ENCODE measurements at regions not wholly inside any gene's neighbourhood (a gene's known extent, or its start where the extent isn't known, plus 50 kb on each side); places are given as distances from the start of the nearest gene placed in this dataset.

DNA sequence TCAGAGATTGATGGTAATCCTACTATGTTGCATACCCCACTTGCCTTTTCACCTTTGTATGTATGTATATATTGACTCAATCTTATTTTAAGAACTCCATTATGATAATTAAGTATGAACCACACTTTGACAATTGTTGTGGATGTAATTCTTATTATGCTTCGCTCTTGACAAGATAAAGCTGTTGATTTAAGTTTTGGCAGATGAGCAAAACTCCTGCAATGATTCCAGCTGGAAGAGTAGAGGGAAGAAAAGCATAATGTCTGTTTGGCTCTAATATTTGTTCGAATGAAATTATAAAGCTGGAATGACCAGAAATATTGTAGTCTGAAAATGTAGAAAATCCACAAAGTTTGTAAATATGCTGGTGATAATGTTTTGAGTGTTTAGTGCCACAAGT lies 83.8 kb upstream of the AKR1E2 start:
- H3K4me2 ChIP-seq (ENCODE audit: low read depth, low read length, poor library complexity, severe bottlenecking) = no peak overlapping the region
- no peak overlapping the region for H2AFZ ChIP-seq (ENCODE audit: low read depth, low read length, severe bottlenecking)
- H4K20me1 ChIP-seq (ENCODE audit: low read depth, low read length) = no peaks in the 10 kb centered on the region
- H3K4me3 ChIP-seq (ENCODE audit: insufficient read depth, low read length, poor library complexity, severe bottlenecking) = no peak overlapping the region
- H3K9me3 ChIP-seq (ENCODE audit: insufficient read depth, low read length) = no peaks in the 10 kb centered on the region
- no peak overlapping the region for H3K27ac ChIP-seq (ENCODE audit: low read depth, low read length)
- H3K27me3 ChIP-seq (ENCODE audit: low read length) = no peaks in the 10 kb centered on the region
- H3K9ac ChIP-seq (ENCODE audit: low read length) = no peak overlapping the region
- H3K79me2 ChIP-seq (ENCODE audit: insufficient read depth, low read length) = no peaks in the 10 kb centered on the region
- H3F3A ChIP-seq (ENCODE audit: insufficient read depth) = no peaks in the 10 kb centered on the region
- no peaks in the 10 kb centered on the region for H3K9me2 ChIP-seq (replicated peaks; ENCODE audit: insufficient read depth, low read length)
- TF ChIP-seq EZH2phosphoT487 (conservative IDR thresholded peaks at IDR 0.05; ENCODE audit: low read length) = no peak
- no peak for TF ChIP-seq CTCF (IDR thresholded peaks at IDR 0.05; ENCODE audit: insufficient read depth, low read length, poor library complexity, severe bottlenecking)
- H3K36me3 ChIP-seq (ENCODE audit: low read length) = no peaks in the 10 kb centered on the region

DNA sequence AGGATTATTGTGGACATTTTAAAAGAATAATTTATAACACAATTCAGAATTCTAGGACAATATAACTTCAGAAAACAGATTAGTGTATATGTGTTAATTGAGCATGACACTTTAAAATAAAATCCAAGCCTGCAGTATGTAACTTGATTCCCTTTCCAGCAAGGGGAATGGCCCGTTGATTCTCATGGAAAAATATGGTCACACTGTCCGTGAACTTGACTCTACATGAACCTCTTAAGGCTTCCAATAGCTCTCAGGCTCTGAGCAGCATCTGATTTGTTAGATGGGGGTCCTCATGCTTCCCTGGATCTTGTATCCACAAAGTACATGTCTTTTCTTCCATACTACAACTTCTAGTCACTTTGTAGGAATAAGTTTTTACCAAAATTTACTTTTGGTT lies 85.5 kb upstream of the AKR1E2 start:
- Histone ChIP-seq H3K27ac (ENCODE audit: low read depth, low read length) (no peak overlapping the region), H3K9me3 (ENCODE audit: insufficient read depth, low read length) (no peaks in the 10 kb centered on the region), H3K27me3 (ENCODE audit: low read length) (no peaks in the 10 kb centered on the region), H3F3A (ENCODE audit: insufficient read depth) (no peaks in the 10 kb centered on the region), H3K9ac (ENCODE audit: low read length) (no peak overlapping the region), H3K9me2 (replicated peaks; ENCODE audit: insufficient read depth, low read length) (no peaks in the 10 kb centered on the region), H3K4me3 (ENCODE audit: insufficient read depth, low read length, poor library complexity, severe bottlenecking) (no peak overlapping the region), H2AFZ (ENCODE audit: low read depth, low read length, severe bottlenecking) (no peak overlapping the region), H3K79me2 (ENCODE audit: insufficient read depth, low read length) (no peaks in the 10 kb centered on the region), H3K36me3 (ENCODE audit: low read length) (no peaks in the 10 kb centered on the region), H4K20me1 (ENCODE audit: low read depth, low read length) (no peaks in the 10 kb centered on the region), H3K4me2 (ENCODE audit: low read depth, low read length, poor library complexity, severe bottlenecking) (no peak overlapping the region)
- TF ChIP-seq EZH2phosphoT487 (conservative IDR thresholded peaks at IDR 0.05; ENCODE audit: low read length) (no peak), CTCF (IDR thresholded peaks at IDR 0.05; ENCODE audit: insufficient read depth, low read length, poor library complexity, severe bottlenecking) (no peak)

- no peaks in the 10 kb centered on the region for H3K9me3 ChIP-seq (ENCODE audit: insufficient read depth, low read length)
- H3K4me3 ChIP-seq (ENCODE audit: insufficient read depth, low read length, poor library complexity, severe bottlenecking) = no peak overlapping the region
- no peaks in the 10 kb centered on the region for H3K9me2 ChIP-seq (replicated peaks; ENCODE audit: insufficient read depth, low read length)
- H3F3A ChIP-seq (ENCODE audit: insufficient read depth) = no peaks in the 10 kb centered on the region
- H3K4me2 ChIP-seq (ENCODE audit: low read depth, low read length, poor library complexity, severe bottlenecking) = no peak overlapping the region
- H3K27ac ChIP-seq (ENCODE audit: low read depth, low read length) = no peak overlapping the region
- no peaks in the 10 kb centered on the region for H3K36me3 ChIP-seq (ENCODE audit: low read length)
- no peak overlapping the region for H2AFZ ChIP-seq (ENCODE audit: low read depth, low read length, severe bottlenecking)
- H3K79me2 ChIP-seq (ENCODE audit: insufficient read depth, low read length) = no peaks in the 10 kb centered on the region
- no peaks in the 10 kb centered on the region for H4K20me1 ChIP-seq (ENCODE audit: low read depth, low read length)
- no peak overlapping the region for H3K9ac ChIP-seq (ENCODE audit: low read length)
- TF ChIP-seq CTCF (IDR thresholded peaks at IDR 0.05; ENCODE audit: insufficient read depth, low read length, poor library complexity, severe bottlenecking) = no peak
- no peak for TF ChIP-seq EZH2phosphoT487 (conservative IDR thresholded peaks at IDR 0.05; ENCODE audit: low read length)
- H3K27me3 ChIP-seq (ENCODE audit: low read length) = no peaks in the 10 kb centered on the region
These were observed 89.4 kb upstream of the AKR1E2 start for GRCh38 chr10:4736608-4737007.

DNA sequence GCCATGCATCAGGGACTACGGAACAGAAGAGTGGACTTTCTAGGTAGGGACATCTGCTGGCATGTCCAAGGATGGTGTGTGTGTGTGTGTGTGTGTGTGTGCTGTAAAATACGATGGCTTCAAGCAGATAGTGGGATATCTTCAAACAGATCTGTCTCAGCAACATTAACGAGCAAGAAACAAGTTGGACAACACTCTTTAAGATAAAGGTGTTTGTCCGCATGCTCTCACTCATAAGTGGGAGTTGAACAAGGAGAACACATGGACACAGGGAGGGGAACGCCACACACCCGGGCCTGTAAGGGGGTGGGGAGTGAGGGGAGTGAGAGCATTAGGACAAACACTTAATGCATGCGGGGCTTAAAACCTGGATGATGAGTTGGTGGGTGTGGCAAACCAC lies 89.8 kb upstream of the AKR1E2 start:
- no peak for TF ChIP-seq EZH2phosphoT487 (conservative IDR thresholded peaks at IDR 0.05; ENCODE audit: low read length)
- no peak for TF ChIP-seq CTCF (IDR thresholded peaks at IDR 0.05; ENCODE audit: insufficient read depth, low read length, poor library complexity, severe bottlenecking)
- no peak overlapping the region for H3K27ac ChIP-seq (ENCODE audit: low read depth, low read length)
- H3K9ac ChIP-seq (ENCODE audit: low read length) = no peak overlapping the region

More for the DNA sequence above, 89.8 kb upstream of the AKR1E2 start:
- Histone ChIP-seq H3K79me2 (ENCODE audit: insufficient read depth, low read length) (no peaks in the 10 kb centered on the region), H3K9me2 (replicated peaks; ENCODE audit: insufficient read depth, low read length) (no peaks in the 10 kb centered on the region), H4K20me1 (ENCODE audit: low read depth, low read length) (no peaks in the 10 kb centered on the region), H3K4me3 (ENCODE audit: insufficient read depth, low read length, poor library complexity, severe bottlenecking) (no peak overlapping the region), H3K36me3 (ENCODE audit: low read length) (no peaks in the 10 kb centered on the region), H3K9me3 (ENCODE audit: insufficient read depth, low read length) (no peaks in the 10 kb centered on the region), H3F3A (ENCODE audit: insufficient read depth) (no peaks in the 10 kb centered on the region), H3K27me3 (ENCODE audit: low read length) (no peaks in the 10 kb centered on the region), H2AFZ (ENCODE audit: low read depth, low read length, severe bottlenecking) (no peak overlapping the region), H3K4me2 (ENCODE audit: low read depth, low read length, poor library complexity, severe bottlenecking) (no peak overlapping the region)
